Right lobe of liver (tissue), 4 donors: ENCODE measurements at regions not wholly inside any gene's neighbourhood (a gene's known extent, or its start where the extent isn't known, plus 50 kb on each side); places are given as distances from the start of the nearest gene placed in this dataset.

ENCODE experiments used
- POLR2A ChIP-seq: fragments of 450-650 bp; IDR thresholded peaks from one replicate; pipeline ENCODE4 v1.6.1; 2017; ENCODE audit warnings: antibody characterized with exemption, mild to moderate bottlenecking
- TF ChIP-seq, protein P1 (sequence below), 4 donors: fragments of 200-600 bp in 3 of 4; fragments of 450-650 bp in 1 of 4; IDR thresholded peaks; one replicate each; pipeline versions ENCODE4 v1.5.1 to v1.8.0; 2016 to 2022; ENCODE audit warnings: antibody characterized with exemption in 4 of 4, mild to moderate bottlenecking in 2 of 4
- donor health status: DM: no; HTN: no; CAD: no.
- donor health status: DM: no; HTN: no; CAD: no.
- donor health status: DM: no; HTN: yes; CAD: no.

GRCh38 chr2:175401956-175402469, 220.5 kb upstream of the ATP5MC3 start:
- TF ChIP-seq, protein P1, sequence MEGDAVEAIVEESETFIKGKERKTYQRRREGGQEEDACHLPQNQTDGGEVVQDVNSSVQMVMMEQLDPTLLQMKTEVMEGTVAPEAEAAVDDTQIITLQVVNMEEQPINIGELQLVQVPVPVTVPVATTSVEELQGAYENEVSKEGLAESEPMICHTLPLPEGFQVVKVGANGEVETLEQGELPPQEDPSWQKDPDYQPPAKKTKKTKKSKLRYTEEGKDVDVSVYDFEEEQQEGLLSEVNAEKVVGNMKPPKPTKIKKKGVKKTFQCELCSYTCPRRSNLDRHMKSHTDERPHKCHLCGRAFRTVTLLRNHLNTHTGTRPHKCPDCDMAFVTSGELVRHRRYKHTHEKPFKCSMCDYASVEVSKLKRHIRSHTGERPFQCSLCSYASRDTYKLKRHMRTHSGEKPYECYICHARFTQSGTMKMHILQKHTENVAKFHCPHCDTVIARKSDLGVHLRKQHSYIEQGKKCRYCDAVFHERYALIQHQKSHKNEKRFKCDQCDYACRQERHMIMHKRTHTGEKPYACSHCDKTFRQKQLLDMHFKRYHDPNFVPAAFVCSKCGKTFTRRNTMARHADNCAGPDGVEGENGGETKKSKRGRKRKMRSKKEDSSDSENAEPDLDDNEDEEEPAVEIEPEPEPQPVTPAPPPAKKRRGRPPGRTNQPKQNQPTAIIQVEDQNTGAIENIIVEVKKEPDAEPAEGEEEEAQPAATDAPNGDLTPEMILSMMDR (IDR thresholded peaks at IDR 0.05) = no peak
- no peak for TF ChIP-seq POLR2A
